Stimulated activated CD4-positive, alpha-beta T cell treated with anti-CD3 and anti-CD28 coated beads, Interleukin-2, amount 100 ng/mL, for 48 hours (primary cell): ENCODE measurements at regions not wholly inside any gene's neighbourhood (a gene's known extent, or its start where the extent isn't known, plus 50 kb on each side); places are given as distances from the start of the nearest gene placed in this dataset.

ENCODE experiments used
- DNase-seq, 2 donors: peaks; one replicate each; pipeline ENCODE4 v3.0.0-alpha.2; 2020

DNA sequence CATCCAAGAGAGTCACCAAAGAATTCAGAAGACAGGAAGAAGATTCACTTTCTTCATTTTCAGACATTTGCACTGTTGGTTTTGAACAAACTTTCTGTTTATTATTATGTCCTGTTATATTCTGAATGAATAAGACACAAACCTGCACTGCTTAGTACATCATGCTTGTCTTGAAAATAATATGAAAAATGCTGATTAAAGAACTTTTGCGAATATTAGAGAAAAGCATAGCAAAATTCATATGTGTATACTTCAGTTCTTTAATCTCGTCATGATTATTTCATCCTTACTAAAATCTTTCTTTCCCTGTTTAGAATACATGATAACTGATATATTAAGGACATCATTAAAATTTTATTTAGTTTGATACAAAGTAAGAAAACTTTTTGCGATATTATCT lies 504.1 kb downstream of the POM121L12 start:
- no peak for DNase-seq

DNA sequence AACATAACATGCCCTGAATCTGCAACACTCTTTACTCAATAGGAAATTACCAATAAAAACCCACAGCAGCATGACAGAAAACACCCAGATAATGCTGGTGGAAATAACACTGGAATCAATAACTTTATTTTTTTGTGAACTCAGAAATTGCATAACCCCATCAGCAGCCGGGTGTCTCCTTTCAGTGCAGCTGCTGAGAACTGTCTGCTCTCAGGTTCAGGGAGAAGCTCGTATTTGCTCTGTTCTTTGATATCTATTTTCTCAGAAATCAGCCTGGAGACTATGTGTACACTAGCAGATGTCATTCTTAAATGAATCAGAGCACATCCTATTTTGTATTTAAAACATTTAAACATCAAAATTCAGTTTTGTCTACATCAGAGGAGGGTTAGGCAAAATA lies 506.0 kb downstream of the POM121L12 start:
- DNase-seq: no peak

DNA sequence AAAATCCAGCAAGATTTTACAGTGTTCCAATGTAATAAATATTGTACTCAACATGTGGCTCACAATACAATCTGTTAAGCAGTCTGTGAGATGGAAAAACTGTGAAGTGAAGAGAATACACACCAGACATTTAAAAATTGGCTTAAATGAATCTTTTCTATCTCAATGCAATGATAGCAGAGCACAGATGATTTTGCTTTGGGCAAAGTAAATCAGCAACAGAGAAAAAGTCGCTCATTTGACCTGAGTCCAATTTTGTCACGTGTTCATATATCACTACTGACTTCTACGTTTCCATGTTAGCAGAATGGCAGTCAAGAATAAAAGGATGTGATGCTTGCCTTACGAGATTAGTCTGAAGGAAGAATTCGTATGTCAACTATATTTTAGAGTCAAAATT lies 506.7 kb downstream of the POM121L12 start:
- DNase-seq: no peak
